ENCODE measurements at regions not wholly inside any gene's neighbourhood (a gene's known extent, or its start where the extent isn't known, plus 50 kb on each side); places are given as distances from the start of the nearest gene placed in this dataset.

DNA sequence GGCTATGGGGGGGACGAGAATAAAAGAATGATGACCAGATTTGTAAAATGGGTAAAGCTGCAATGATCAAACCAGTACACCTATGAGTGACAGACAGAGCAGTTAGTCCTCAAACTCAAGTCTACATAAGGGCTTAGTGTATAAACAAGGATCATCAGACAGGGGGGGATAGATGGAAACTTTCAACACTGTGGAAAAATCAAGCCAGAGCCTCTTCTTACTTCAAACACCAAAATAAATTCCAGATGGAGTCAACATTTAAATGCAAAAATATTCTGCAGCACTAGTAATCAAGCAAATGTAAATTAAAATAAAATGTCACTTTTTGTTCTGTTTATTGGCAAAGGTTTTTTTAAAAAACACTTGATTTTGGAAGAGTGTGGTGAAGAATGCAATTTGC lies 205.9 kb upstream of the RGMA start:
- DNase-seq = no peak

DNA sequence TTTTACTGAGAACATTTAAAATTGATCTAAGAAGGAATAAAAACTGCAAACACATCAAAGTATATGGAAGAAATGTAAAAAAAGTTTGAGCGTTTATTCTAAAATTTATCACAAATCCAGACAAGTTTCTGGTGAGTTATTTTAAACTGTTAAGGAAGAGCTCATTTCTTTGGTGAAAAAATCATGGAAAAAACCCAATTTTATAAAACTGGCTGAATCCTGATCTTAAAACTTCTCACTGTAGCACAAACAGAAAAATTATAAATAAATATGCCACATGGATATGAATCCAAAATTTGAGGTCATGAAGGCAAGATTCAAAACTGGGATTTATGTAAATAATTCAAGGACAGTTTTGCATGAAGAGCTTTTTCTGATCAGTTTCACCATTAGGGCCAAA lies 205.1 kb upstream of the RGMA start:
- no peak for DNase-seq

- no peak for DNase-seq
Measured at GRCh38 chr15:93291380-93291779, 202.4 kb upstream of the RGMA start.

- no peak for DNase-seq
Measured at GRCh38 chr15:93290618-93290946, 201.6 kb upstream of the RGMA start.

- DNase-seq = no peak
Measured at GRCh38 chr15:93289941-93290617, 201.1 kb upstream of the RGMA start.

DNA sequence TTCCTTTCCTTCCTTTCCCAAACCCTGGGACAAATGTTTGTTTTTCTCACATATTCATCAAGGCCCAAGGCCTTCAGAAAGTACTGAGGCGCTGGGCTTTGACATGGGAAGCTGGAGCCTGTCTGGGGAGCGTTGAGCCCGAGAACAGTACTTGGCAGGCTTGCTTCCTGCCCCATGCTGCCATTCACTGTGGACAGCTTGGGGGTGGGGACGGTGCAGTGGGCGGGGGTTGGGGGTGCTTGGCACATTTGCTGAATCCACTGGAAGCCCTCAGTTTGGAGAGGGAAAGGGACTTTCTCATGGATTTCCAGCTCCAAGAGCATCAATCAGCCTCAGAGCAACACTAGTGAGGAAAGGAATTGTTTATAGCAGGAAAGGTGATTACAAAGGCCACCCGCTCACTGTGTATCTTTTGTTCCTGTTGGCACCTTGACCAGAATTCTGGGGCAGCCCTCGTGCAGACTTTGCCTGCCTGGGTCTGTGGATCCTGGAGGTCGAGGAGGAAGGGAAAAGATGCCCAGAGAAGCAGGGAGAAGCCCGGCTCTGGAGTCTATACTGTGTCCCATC lies 199.8 kb upstream of the RGMA start:
- DNase-seq = no peak

GRCh38 chr15:93286446-93286845 lies 197.4 kb upstream of the RGMA start:
- no peak for DNase-seq

- DNase-seq = no peak
Measured at GRCh38 chr15:93283854-93284253, 194.8 kb upstream of the RGMA start.

- no peak for DNase-seq
Measured at GRCh38 chr15:93282808-93283207, 193.8 kb upstream of the RGMA start.

GRCh38 chr15:93278783-93279182 lies 189.8 kb upstream of the RGMA start:
- DNase-seq = no peak

DNA sequence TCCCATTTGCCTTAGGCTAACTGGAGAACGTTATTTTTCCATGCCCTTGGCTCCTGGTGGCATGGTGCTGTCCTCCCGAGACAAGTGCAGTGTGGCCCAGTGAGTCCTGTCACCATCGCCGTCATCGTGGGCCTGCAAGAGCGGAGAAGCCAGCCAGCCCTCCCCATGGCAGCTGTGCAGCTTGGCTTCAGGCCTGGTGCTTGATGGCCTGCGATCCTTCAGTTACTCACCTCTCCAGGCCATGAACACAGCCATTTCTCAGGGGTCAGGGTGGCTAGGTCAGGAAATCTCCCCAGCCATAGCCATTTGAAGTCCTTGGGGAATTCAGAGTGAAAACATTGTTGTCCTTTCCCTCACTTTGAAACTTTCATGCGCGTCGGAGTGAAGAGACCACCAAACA lies 189.0 kb upstream of the RGMA start:
- no peak for DNase-seq

DNA sequence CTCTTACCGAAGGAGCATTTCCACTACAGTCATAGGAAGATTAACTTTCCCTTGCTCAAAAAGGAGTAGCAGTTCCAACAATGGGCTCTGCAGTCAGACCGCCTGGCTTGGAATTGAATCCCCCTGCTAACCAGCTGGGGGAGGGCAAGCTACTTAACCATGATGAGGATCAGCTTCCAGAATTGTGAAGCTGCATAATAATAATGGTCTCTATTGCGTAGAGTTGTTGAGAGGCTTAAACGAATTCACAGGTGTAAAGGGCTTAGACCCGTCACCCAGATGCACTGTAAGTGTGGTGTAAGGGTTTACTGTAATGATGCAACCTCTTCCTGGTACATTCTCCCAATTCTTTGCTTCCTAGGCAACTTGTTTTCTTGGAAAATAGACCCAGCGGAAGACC lies 185.2 kb upstream of the RGMA start:
- DNase-seq = no peak

- no peak for DNase-seq
Measured at GRCh38 chr15:93271871-93272270, 182.9 kb upstream of the RGMA start.

DNA sequence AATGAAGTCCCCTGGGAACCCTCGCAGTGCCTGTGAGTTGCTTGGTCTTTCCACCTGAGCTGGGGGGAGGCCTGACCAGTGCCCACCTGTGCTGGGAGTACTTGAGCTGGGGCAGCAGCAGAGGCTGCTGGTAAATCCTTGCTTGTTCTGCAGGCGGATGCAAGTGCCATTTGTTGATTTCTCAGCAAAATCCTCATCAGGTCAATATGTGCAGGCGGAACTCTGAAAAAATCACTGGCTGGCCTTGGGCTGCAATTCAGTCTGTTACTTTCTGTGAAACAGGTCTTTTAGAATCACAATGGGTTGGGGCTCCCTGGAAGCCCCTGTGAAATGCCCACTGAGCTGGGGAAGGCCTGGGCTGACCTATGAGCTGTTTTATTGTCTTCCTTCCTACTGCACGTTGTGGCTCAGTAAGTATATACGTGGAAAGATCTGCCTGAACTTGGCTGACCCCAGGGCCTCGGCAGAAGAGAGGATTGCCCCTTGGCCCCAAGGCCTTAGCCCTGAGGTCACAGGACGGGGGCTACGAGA lies 182.0 kb upstream of the RGMA start:
- DNase-seq = no peak

GRCh38 chr15:93268066-93268465 lies 179.1 kb upstream of the RGMA start:
- DNase-seq = no peak

GRCh38 chr15:93266291-93266690 lies 177.3 kb upstream of the RGMA start:
- DNase-seq = no peak

DNA sequence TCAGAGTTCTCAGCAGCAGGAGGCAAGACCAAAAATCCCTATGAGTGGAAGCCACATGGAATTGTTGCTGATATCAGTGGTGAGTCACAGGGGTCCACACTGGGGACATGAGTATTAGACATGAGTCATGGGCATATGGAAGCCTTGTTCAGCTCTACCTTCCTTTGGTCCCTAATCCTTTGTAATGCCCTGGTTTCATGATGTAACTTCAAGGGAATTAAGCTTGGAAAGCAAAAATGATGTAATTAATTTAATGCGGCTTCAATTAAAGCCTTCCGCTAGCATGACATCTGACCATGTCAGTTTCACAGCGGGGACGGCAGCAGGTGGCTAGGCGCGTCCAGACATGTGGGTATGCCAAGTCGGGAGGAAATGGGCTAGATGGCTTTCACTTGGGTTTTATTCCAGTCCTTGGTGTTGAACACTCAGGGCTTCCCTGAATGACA lies 176.1 kb upstream of the RGMA start:
- no peak for DNase-seq

- no peak for DNase-seq
Measured at GRCh38 chr15:93261845-93262244, 172.8 kb upstream of the RGMA start.

GRCh38 chr15:93257920-93258319 lies 168.9 kb upstream of the RGMA start:
- DNase-seq = no peak

GRCh38 chr15:93253681-93254080 lies 164.7 kb upstream of the RGMA start:
- no peak for DNase-seq

GRCh38 chr15:93252780-93253179 lies 163.8 kb upstream of the RGMA start:
- no peak for DNase-seq

DNA sequence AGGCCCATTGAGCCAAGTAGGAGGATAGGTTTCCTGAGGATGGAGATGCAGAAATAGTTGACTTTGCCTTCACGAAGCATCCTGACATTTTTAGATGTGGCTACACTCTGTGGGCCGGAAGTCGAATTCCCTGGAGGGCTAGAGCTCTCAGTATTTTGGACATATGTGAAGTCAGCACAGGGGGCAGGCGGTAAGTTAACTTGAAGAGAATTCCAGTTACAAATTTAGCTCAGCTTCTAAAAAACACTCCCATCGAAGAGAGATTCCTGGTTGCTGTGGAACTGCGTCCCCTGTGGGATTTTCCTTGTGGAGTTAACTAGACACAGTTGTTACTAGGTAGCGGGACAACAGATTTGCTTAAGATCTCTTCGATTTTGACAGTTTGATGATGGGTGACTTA lies 161.9 kb upstream of the RGMA start:
- no peak for DNase-seq

DNA sequence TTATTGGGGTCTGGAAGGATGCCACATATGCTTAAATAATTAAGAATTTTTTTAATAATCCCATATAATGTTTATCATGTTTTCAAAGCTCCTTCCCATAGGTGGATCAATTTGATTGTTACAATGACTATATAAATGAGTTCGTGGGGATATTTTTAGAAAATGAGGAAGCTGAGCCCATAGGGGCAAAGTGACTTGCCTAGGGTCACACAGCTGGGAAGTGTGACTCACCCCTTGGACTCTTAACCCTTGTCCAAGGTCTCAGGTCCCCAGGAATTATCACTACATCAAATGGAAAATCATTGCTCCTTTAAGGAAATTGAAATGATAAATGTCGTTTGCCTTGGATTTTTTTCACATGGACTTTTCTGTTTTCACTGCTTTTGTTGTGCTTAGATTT lies 161.2 kb upstream of the RGMA start:
- no peak for DNase-seq

DNA sequence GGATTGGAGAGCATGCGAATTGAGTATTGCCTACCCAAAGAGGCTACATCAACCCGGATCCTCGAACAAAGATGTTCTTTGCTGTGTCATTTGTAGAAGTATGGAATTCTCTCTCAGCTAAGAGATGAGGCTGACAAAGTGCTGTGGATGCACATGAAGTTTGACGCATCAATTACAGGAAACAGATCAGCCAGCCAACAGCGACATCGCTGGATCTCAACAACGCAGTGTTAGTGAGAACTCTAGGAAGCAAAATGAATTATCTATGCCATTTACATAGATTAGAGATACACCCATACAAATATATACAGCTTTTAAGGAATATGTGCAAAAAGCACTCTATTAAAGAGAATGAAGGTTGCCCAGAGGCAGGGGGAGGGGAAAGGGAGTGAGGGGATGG lies 160.6 kb upstream of the RGMA start:
- no peak for DNase-seq

GRCh38 chr15:93247466-93248121 lies 158.6 kb upstream of the RGMA start:
- DNase-seq = no peak

Data from NCI-H1436 (cell line).